ENCODE measurements at regions not wholly inside any gene's neighbourhood (a gene's known extent, or its start where the extent isn't known, plus 50 kb on each side); places are given as distances from the start of the nearest gene placed in this dataset.

DNA sequence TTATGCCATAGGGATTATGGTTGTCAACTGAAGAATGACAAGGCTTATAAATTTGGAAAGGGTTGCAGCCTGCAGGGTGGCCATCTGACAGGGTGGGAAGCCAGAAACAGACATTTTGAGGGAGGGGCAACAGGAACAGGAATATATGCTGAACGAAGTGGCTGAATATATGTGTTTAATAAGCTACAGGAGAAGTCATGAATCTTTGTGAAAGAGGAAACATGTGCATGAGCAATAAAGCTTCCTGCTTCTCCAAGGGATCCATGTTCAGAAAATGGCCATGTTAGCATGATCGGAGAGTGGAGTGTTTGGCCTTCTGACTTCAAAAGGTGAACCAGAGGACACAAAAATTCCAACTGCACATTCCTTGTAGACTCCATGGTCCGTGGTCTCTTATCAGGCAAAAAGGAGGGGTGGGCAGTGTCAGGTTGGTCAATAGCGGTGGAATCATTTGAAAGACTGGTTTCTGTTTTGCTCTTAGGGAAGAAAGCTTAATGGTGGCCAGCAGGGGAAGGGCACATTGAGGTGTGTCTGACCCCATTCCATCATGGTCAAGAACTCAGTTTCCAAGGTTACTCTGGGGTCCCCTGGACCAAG lies 144.1 kb downstream of the SOCS6 start:
- DNase-seq: no peak

DNA sequence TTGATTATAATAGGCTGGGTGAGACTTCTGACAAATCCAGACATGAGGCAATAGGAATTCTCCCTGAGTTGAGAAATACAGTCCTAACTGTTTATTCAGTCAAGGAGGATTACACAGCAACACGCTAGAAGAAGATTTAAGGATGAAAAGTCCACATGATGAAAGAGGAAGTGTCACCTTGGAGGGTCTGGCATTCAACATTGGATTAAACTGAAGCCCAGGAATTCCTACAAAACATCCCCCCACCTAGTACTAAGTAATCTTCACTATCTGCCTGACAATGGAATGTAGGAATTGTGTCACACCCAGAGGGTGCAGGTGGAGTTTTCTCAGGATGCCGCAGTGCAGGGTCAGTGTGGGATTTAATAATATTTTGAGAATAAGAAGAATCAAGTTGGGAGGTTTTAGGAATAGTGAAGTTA lies 142.4 kb downstream of the SOCS6 start:
- DNase-seq: no peak

DNA sequence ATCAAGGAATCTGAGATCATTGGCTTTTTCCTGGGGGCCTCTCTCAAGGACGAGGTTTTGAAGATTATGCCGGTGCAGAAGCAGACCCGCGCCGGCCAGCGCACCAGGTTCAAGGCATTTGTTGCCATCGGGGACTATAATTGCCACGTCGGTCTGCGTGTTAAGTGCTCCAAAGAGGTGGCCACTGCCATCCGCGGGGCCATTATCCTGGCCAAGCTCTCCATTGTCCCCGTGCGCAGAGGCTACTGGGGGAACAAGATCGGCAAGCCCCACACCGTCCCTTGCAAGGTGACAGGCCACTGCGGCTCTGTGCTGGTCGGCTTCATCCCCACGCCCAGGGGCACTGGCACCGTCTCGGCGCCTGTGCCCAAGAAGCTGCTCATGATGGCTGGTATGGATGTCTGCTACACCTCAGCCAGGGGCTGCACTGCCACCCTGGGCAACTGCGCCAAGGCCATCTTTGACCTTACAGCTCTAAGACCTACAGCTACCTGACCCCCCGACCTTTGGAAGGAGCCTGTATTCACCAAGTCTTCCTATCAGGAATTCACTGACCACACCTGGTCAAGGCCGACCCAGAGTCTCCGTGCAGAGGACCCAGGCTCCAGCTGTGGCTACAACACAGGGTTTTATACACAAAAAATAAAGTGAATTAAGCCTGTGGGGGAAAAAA lies 141.8 kb downstream of the SOCS6 start:
- no peak for DNase-seq

DNA sequence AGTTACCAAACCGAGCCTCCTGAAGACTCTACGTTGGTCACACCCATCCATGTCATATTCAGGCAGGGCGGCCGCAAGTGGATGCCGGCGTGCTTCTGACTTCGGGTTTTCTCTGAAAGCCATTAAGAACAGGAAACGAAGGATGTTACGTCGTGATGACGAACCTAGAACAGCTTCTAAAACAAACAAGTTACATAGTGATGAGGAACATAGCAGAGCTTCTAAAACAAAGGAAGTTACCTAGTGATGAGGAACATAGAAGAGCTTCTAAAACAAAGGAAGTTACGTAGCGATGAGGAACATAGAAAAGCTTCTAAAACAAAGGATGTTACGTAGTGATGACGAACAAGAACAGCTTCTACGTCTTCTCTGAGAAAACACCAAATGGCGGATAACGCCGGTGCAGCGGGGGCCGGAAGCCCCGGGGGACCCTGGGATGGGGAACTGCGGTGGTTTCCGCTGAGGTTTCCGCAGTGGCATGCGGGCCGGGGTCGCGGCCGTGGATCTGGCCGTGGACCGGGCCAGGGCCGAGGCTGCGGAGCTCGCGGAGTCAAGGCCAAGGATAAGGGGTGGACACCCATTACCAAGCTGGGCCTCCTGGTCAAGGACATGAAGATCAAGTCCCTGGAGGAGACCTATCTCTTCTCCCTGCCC lies 141.1 kb downstream of the SOCS6 start:
- DNase-seq: no peak

DNA sequence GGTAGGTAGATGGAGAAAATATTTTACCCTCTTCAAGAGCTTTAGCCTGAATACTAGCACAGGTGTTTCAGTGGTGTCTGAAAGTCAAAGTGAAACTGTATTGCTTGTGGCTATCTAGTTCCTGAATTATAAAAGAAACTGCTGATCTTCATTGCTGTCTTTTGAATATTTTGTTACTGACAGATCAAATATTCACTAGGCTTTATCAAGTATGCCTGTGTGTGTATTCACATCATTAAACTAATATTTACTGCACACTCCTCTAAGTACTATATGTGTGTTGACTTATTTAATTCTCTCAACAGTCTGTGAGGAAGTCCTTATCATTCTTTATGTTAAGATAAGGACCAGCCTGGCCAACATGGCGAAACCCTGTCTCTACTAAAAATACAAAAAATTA lies 139.6 kb downstream of the SOCS6 start:
- DNase-seq: no peak

DNA sequence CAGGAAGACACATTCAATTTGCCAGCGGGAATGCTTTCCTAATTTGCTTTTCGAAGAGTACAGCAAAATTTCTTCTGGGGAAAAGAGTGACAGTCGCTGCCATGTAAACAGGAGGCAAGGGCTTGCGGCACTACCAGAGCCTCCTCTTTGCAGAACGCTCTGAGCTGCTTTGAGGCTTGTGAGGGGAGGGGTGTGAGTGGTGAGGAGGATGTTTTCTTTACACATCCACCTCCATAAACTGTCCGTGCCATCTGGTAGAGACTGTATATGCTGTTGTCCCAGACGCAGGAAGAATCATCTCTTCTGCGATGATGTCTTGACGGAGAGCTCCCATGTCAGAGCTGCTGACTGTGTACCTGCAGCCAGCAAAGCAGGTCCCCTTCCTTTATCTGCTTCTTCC lies 138.0 kb downstream of the SOCS6 start:
- DNase-seq: no peak

DNA sequence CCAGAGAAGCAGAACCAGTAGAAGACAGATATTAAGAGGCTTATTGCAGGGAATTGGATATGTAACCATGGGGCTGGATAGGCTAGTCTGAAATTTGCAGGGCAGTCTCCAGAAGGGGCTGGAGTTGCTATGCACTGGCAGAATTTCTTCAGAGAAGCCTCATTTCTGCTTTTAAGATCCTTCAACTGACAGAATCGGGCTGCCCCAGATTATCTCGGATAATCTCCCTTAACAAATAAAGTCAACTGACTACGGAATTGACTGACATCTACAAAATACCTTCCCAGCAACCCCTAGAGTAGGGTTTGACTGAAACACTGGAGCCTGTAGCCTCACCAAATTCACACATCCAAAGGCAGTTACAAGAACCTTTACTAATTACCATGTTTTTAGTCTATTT lies 136.4 kb downstream of the SOCS6 start:
- DNase-seq: no peak

DNA sequence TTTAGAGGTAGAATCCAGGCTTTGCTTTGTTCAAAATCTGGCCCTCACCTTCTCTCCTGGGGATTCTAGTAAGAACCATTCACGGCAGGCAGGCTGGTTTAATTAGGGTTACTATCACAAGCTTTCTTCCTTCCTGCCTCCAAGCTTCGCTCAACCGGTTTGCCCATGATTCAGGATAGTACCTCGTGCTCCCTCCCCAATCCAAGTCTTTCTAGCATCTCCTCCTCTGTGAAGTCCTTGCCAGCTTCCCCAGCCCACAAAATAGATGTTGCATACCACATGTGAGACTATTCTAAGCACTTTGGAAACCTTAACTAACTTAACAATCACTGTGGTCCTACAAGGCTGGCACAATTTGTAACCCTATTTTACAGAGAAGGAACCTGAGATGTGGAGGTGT lies 135.1 kb downstream of the SOCS6 start:
- no peak for DNase-seq

DNA sequence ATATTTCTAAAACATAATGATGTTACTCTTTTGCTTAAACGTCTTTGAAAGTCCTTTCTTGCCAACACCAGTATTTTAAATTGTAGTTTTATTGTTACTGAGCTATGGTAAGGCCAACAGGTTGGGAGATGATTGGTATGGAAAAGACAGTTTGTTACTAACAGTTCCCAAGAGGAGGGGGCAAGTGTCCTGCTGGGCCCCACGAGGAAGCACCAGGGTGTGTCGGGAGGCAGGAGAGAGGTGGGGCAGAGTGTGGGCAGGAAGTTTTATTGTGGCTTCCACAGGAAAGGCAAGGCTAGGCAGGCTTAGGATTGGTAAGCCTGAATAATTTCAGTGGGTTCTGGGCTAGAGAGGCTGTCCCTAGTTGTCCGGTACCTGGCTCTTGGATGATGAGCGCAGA lies 134.3 kb downstream of the SOCS6 start:
- no peak for DNase-seq

DNA sequence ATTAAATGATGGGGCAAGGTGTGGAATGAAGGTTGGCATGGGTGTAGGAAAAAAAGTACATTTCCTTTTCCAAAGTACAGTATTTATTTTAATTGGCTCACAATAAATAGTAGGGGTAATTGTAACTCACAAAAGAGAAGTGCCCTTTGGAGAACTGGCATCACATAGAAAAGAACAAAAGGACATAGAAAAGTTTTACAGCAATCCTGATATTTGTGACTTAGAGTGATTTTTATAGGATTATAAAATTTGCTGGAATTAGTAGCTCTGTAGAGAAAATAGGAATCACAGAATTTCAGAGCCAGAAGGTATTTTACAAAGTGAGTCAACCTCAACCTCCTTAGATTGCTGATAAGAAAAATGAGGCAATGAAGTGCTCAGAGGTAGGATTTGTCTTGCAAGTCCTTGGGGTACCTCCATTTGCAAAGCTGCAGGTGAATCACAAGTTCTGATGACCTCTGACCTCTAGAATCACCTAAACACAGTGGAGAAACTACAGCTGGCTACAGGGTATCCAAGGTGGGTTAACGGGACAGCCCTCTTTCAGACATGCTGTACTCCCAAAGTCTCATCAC lies 133.6 kb downstream of the SOCS6 start:
- DNase-seq: no peak

DNA sequence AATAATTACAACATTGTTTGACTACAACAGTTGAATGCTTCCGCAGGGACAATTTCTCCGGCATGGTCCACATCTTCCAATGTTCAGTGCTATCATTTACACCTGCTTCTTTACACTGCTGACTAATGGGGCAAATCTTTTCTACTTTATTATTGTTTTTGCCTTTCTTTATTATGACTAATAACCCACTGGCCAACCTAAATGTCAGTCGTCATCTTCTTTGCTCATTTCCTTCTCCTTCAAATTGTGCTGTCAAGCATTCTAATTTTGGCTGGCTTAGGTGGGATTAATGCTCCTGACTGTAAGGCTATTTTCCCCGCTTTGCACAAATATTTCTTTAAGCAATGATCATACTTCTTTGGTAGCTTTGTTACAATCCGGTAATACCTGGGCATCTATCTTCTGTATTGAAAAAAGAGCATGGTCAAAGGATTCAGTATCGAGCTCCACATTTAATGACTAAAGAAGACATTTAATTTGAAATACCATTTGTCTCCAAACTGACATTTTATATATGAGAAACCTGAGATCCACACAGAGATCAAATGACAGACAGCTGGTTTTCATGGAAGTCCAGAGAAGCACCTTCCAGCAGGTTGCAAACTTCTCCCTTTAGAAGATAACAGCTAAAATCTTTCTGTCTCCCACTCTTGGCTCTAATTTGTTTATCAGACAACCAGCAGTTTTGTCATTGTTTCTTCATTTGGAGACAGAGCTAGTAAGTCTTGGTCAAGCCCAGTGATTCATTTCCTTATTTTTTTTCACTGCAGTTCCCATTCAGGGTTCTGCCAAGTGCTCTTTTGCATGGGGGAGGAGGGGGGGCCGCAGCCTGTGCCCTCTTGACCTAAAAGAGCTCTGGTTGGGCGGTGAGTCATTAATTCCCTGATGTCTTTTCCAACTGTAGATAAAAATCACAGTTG lies 132.9 kb downstream of the SOCS6 start:
- no peak for DNase-seq

DNA sequence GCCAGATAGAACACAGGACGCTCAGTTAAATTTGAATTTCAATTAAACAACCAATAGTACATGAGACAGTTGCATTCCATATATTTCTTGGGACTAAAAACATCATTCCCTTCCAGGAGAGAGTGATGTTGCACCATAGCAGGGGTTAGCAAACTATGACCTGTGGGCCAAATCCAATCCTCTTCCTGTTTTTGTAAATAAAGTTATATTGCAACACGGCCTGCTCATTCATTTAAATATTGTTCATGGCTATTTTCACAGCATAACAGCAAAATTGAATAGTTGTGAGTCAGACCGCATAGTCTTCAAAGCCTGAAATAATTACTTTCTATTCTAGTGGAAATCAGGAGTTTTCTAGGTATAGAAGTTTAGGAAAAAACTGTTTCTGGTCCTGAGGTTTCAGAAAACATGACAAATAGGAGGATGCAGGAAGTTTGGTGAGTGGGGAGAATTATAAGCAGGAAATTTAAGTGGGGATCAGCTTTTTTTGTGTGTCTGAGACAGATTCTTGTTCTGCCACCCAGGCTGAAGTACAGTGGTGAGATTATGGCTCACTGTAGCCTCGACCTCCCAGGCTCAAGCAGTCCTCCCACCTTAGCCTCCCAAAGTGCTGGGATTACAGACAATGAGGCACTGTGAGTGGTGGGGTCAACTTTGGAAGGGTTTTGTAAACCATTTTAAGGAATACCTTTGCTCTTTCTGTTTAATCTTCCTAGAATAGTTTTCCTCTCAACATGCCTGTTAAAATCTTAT lies 131.5 kb downstream of the SOCS6 start:
- DNase-seq: no peak

DNA sequence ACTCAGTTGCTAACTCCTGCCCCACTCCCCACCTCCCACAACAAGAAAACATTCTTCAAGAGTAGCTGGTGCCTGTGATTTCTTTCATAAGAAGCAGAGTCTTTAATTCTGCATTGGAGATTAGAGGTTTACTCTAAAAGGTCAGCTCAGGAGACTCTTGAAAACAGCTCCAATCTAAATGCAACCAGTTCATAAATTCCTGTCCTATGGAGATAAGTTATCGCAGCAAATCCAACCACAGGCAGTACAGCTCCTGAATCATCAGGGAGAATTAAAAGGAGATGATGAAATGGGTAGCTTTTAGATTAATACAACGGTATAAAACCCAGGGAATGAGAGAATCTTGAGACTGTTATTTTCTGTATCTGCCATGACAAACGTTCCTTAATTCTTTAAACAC lies 130.7 kb downstream of the SOCS6 start:
- no peak for DNase-seq

DNA sequence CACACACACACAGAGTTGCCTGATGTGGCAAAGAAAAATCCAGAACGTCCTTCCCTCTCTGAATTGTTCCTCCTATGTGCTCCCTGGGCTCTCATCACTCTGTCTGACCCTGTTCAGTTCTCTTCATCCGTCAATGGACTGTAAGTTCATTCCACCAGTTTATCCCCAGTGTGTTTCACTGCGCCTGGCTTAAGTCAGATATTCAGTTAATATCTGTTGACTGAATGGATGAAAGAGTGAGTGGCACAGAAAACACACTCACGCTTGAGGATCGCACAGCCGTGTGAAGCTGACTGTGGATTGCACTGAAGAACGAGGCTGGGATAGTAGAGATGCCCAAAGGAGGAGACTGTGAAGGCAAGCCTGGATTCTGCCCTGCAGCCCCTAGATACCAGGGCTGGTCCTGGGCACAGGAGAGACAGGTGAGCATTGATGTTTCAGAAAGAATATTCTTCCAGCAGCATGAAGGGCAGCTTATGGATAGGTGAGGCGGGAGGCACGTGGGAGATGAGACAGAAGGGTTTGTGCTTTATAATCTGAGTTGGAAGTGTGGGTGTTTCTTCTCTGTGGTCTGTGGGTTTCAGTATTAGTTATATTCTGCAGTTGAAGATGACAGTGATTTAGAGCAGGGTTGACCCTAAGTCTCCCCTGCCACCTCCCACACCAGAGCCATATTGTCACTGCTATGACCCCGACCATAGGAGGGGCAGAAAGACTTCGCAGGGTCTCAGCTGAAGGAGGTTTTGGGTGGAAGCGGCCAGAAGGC lies 129.9 kb downstream of the SOCS6 start:
- no peak for DNase-seq

DNA sequence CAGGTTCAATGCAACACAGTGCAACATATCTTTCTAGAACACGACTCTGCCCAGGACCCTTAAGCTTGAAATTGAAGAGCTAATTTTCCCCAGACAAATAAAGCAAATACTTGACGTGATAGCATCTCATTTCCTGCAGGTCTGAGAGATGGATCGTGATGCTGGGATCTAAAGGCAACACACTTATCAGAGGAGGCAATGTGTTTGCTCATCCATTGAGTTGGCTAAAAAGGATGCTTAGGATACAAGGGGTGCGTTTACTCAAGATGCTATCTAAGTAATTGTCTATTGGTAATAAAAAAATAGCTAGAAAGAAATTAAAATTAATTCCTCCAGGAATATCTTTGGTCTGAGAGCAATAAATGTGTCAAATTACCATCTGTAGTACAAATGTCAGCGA lies 129.0 kb downstream of the SOCS6 start:
- DNase-seq: no peak

DNA sequence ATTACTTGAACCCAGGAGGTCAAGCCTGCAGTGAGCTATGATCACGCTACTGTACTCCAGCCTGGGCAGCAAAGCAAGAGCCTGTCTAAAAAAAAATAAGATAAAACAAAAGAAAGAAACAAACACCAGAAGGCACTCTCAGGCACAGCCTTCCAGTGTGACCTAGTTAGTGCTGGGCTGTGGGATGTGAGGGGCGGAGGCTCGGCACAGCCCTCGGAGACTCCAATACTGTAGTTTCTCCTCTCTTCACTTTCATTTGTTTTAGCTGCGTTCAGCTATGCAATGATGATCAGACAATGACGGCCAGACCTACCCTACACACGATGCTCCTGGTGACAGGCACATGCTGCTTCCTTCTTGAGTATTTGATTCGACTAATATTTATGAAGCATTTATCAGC lies 127.7 kb downstream of the SOCS6 start:
- no peak for DNase-seq

DNA sequence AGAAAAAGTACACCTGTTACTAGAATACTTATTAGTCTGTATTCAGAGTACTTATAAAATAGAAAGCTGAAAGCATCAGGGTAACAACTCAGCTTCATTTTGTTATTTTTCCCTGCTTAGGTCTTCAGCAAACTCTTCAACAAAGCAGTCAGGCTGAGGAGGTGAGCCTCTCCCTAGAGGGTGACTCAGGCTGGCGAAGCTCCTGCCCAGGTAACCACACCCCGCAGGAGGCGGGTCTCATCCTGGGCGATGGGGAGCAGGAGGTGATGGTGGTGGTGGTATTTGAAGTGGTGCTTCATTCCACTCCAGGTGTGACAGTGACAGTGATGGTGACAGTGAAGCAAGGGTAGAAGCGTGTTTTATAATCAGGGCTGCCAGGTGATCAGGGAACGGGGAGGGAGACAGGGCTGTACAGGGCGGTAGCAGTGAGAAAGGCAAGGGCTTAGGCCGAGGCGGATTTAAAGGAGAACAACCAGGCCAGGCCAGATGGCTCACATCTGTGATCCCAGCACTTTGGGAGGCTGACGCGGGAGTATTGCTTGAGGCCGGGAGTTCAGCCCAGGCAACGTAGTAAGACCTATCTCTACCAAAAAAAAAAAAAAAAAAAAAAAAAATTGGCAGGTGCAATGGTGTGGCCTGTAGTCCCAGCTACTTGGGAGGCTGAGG lies 127.1 kb downstream of the SOCS6 start:
- no peak for DNase-seq

DNA sequence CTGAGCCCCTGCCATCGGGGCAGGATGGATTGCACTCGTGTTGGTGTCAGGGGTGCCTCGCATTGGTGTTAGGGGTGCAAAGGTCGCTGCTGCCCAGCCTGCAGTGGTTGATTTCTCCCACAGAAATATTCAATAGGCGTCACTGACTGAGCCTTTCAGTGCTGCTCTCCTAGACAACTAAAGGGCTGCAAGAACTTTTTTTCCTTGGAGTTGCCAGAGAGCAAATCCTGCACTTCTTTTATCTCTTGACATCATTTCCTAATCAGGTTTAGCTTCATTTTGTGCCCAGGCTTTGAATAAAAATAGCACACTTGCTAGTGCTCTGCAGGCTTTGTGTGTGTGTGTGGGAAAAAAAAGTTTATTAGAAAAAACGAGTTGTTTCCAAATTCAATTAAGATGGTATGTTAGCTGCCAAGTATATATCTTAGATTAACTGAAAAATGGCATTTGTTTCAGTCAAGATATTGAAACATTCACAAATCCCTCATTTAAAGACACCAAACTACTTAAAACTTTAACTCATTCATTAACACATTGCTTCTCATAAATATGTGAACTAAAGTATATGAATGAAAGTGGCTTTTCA lies 125.6 kb downstream of the SOCS6 start:
- no peak for DNase-seq

DNA sequence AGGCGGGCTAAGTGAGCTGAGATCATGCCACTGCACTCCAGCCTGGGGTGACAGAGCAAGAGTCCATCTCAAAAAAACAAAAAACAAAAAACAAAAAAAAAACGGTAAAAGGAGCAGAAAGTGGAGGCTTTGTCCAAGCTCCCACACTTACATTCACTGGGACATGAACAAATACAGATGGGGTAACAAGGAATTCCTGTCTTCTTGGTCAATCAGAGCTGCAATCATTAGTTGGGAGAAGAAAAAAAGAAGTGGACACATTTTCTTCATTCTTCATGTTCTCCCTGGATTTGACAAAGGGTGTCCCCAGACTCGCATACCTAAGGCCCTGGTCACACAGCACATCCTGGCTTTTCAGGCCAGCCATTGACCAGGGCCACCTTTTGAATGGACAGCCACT lies 124.6 kb downstream of the SOCS6 start:
- DNase-seq: no peak

DNA sequence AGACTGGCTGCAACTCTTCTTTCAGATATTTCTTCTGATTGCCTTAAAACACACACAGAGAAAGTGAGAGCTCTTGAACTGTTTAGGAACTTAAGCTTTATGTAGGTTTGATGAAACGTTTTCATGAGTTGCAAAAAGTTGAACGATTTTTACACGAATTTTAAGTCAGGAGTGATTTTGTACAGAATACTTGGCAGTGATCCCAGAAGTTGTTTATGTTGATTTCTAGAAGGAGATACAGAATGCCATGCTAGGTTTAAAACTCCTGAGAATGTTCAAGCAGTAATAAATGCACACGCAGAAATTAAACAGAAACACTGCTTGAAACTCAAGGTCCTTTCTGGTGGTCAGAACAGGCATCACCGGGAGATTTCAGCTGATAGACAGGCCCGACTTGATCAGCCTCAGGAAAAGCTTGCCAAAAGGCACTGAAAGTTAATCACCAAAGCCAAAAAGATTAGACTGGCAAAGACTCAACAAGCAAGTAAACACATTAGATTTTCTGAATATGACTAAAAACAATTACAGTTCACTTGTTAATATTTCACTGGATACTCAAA lies 123.1 kb downstream of the SOCS6 start:
- no peak for DNase-seq
